Right atrium auricular region (tissue), 2 donors: ENCODE measurements at regions not wholly inside any gene's neighbourhood (a gene's known extent, or its start where the extent isn't known, plus 50 kb on each side); places are given as distances from the start of the nearest gene placed in this dataset.

ENCODE experiments used
- DNase-seq: peaks from one replicate; pipeline ENCODE4 v3.0.0-alpha.2; 2019; ENCODE audit warnings: low spot score
- H3K27ac ChIP-seq, 2 donors: fragments of 200-600 bp; sonication (generic); 1 replicate in 1 of 2; 2 replicates in 1 of 2; pipeline ENCODE4 v1.5.1; 2016 to 2019
- H3K27me3 ChIP-seq, 2 donors: fragments of 200-600 bp; sonication (generic); one replicate each; pipeline versions ENCODE4 v1.5.1 to v1.6.0; 2017 to 2019
- H3K36me3 ChIP-seq: fragments of 200-600 bp; sonication (generic); one replicate; pipeline ENCODE4 v1.5.1; 2016
- H3K4me1 ChIP-seq, 2 donors: fragments of 200-600 bp; sonication (generic); one replicate each; pipeline versions ENCODE4 v1.5.1 to v1.6.0; 2017 to 2019
- H3K4me3 ChIP-seq, 2 donors: fragments of 200-600 bp; sonication (generic); 1 replicate in 1 of 2; 2 replicates in 1 of 2; pipeline ENCODE4 v1.5.1; 2017 to 2019; ENCODE audit warnings: mild to moderate bottlenecking in 1 of 2, moderate library complexity in 1 of 2
- H3K9me3 ChIP-seq, 2 donors: fragments of 200-600 bp; sonication (generic); one replicate each; pipeline ENCODE4 v1.5.1; 2019
- TF ChIP-seq, protein P1 (sequence below), 2 donors: fragments of 200-600 bp; sonication (generic); IDR thresholded peaks; one replicate each; pipeline ENCODE4 v1.5.1; 2019; ENCODE audit warnings: antibody characterized with exemption in 2 of 2

- Histone ChIP-seq H3K4me1 (no peaks in the 10 kb centered on the region), H3K27ac (no peak overlapping the region), H3K4me3 (no peak overlapping the region), H3K27me3 (no peaks in the 10 kb centered on the region), H3K36me3 (no peaks in the 10 kb centered on the region), H3K9me3 (no peaks in the 10 kb centered on the region)
- DNase-seq, result no peak
- TF ChIP-seq, protein P1, sequence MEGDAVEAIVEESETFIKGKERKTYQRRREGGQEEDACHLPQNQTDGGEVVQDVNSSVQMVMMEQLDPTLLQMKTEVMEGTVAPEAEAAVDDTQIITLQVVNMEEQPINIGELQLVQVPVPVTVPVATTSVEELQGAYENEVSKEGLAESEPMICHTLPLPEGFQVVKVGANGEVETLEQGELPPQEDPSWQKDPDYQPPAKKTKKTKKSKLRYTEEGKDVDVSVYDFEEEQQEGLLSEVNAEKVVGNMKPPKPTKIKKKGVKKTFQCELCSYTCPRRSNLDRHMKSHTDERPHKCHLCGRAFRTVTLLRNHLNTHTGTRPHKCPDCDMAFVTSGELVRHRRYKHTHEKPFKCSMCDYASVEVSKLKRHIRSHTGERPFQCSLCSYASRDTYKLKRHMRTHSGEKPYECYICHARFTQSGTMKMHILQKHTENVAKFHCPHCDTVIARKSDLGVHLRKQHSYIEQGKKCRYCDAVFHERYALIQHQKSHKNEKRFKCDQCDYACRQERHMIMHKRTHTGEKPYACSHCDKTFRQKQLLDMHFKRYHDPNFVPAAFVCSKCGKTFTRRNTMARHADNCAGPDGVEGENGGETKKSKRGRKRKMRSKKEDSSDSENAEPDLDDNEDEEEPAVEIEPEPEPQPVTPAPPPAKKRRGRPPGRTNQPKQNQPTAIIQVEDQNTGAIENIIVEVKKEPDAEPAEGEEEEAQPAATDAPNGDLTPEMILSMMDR (IDR thresholded peaks at IDR 0.05), result no peak
These were observed 286.4 kb upstream of the ISL1 start for GRCh38 chr5:51096859-51097258.

- no peak for DNase-seq
- Histone ChIP-seq H3K9me3 (no peaks in the 10 kb centered on the region), H3K27me3 (no peaks in the 10 kb centered on the region), H3K4me3 (no peak overlapping the region), H3K27ac (no peak overlapping the region), H3K4me1 (no peaks in the 10 kb centered on the region), H3K36me3 (no peaks in the 10 kb centered on the region)
- TF ChIP-seq, protein P1 (IDR thresholded peaks at IDR 0.05), result no peak
These were observed 283.9 kb upstream of the ISL1 start for GRCh38 chr5:51099173-51099853.

GRCh38 chr5:51104556-51104955, 278.7 kb upstream of the ISL1 start:
- Histone ChIP-seq H3K4me3 (no peak overlapping the region), H3K36me3 (no peaks in the 10 kb centered on the region), H3K9me3 (no peaks in the 10 kb centered on the region), H3K4me1 (no peaks in the 10 kb centered on the region), H3K27ac (no peak overlapping the region), H3K27me3 (no peaks in the 10 kb centered on the region)
- no peak for DNase-seq
- TF ChIP-seq, protein P1 (IDR thresholded peaks at IDR 0.05), result no peak

- no peaks in the 10 kb centered on the region for H3K4me1 ChIP-seq
- TF ChIP-seq, protein P1 (IDR thresholded peaks at IDR 0.05), result no peak
- no peak for DNase-seq
- no peaks in the 10 kb centered on the region for H3K36me3 ChIP-seq
- no peak overlapping the region for H3K27ac ChIP-seq
- no peaks in the 10 kb centered on the region for H3K27me3 ChIP-seq
- H3K9me3 ChIP-seq, result no peaks in the 10 kb centered on the region
- H3K4me3 ChIP-seq, result no peak overlapping the region
These were observed 273.4 kb upstream of the ISL1 start for GRCh38 chr5:51109786-51110410.

DNA sequence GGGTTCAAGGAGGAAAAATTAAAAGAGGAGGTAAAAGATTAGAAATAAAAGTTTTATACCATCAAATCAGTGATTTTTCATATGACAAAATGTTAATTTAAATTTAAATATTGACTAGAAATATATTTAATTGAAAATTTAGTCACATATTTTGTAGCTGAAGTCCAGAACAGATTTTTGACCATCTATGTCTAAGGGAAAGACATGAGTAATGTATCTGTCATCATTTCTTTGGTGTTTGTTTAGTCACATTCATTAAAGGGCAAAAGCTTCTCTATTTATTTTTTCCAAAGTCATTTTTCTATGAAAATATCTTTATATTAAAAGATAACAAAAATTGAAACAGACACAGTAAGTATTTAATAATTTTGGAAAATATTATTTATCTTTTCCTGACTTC, 252.0 kb upstream of the ISL1 start:
- H3K9me3 ChIP-seq, result no peaks in the 10 kb centered on the region
- DNase-seq, result no peak
- H3K36me3 ChIP-seq, result no peaks in the 10 kb centered on the region
- H3K4me3 ChIP-seq, result no peak overlapping the region
- no peaks in the 10 kb centered on the region for H3K27me3 ChIP-seq
- no peaks in the 10 kb centered on the region for H3K4me1 ChIP-seq
- TF ChIP-seq, protein P1 (IDR thresholded peaks at IDR 0.05), result no peak
- H3K27ac ChIP-seq, result no peak overlapping the region
